22Rv1 (cell line): ENCODE measurements at regions not wholly inside any gene's neighbourhood (a gene's known extent, or its start where the extent isn't known, plus 50 kb on each side); places are given as distances from the start of the nearest gene placed in this dataset.
"Not testable (repeated sequence)": the region's sequence is repeated elsewhere in the genome, so short reads cannot be mapped to it uniquely, and the experiment has no call there.

Source experiments
- H3K27ac ChIP-seq: fragments of 450-650 bp; 2 replicates; pipeline ENCODE4 v1.5.1; 2017
- ZFX ChIP-seq: fragments of 450-650 bp; IDR thresholded peaks from 2 replicates; pipeline ENCODE4 v1.6.1; 2017; ENCODE audit warnings: antibody characterized with exemption, borderline replicate concordance
- TF ChIP-seq, protein P1 (sequence below): fragments of 450-650 bp; IDR thresholded peaks from 2 replicates; pipeline ENCODE4 v1.5.1; 2017; ENCODE audit warnings: mild to moderate bottlenecking

DNA sequence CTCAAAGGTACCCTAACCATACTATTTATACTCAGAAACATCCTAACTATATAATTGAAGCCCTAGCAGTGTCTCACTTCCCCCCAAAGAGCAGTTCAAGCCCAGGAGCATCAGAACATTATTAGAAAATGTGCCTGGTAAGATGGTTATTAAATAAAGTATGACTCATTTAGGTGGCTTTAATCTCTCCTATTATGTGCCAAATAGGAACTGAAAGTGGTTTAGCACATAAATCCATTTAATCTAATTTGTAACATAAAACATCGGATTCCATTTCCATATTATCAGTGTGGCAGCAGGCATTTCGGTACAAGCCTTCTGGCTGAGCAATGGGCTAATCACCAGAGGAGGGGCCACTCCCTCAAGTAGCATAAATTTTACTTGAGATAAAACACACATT, 395.2 kb upstream of the TMTC1 start:
- no peak overlapping the region for H3K27ac ChIP-seq
- TF ChIP-seq ZFX, result no peak
- TF ChIP-seq, protein P1, sequence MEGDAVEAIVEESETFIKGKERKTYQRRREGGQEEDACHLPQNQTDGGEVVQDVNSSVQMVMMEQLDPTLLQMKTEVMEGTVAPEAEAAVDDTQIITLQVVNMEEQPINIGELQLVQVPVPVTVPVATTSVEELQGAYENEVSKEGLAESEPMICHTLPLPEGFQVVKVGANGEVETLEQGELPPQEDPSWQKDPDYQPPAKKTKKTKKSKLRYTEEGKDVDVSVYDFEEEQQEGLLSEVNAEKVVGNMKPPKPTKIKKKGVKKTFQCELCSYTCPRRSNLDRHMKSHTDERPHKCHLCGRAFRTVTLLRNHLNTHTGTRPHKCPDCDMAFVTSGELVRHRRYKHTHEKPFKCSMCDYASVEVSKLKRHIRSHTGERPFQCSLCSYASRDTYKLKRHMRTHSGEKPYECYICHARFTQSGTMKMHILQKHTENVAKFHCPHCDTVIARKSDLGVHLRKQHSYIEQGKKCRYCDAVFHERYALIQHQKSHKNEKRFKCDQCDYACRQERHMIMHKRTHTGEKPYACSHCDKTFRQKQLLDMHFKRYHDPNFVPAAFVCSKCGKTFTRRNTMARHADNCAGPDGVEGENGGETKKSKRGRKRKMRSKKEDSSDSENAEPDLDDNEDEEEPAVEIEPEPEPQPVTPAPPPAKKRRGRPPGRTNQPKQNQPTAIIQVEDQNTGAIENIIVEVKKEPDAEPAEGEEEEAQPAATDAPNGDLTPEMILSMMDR, result no peak

DNA sequence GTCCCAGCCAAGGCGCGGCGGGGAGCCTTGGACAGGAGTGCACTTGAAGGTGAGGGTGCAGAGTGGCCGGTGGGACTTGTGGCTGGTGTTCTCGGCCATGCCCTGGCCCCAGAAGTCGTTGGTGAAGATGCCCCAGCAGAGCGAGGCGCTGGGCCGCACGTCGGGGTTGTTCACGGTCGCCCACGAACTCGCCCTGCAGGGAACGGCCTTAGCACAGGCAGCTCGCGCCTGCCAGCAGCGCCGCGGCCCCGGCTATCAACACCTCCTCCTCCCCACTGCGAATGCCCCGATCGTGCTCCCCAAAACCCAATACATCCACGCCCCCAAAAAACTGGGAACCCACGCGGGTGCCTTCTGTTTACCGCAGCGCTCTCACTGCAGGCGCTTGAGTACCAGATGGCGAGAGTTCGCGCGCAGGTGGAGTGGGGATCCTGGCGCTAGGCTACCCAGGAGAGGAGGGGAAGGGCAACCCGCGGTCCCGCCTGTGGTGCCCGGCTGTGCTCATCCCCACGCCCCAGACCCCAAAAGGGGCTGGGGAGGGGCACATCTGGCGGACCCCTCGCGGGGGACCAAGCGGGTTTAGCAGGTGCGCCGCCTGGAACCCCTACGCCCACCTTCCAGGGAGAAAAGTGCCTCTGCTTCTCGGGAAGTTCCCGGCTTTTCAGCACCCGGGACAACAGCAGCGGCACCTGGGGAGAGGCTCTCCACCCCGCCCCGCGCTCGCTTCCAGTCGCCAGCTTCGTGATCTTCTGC, 386.3 kb upstream of the TMTC1 start:
- no peak overlapping the region for H3K27ac ChIP-seq
- TF ChIP-seq, protein P1, result no peak
- TF ChIP-seq ZFX, result no peak

DNA sequence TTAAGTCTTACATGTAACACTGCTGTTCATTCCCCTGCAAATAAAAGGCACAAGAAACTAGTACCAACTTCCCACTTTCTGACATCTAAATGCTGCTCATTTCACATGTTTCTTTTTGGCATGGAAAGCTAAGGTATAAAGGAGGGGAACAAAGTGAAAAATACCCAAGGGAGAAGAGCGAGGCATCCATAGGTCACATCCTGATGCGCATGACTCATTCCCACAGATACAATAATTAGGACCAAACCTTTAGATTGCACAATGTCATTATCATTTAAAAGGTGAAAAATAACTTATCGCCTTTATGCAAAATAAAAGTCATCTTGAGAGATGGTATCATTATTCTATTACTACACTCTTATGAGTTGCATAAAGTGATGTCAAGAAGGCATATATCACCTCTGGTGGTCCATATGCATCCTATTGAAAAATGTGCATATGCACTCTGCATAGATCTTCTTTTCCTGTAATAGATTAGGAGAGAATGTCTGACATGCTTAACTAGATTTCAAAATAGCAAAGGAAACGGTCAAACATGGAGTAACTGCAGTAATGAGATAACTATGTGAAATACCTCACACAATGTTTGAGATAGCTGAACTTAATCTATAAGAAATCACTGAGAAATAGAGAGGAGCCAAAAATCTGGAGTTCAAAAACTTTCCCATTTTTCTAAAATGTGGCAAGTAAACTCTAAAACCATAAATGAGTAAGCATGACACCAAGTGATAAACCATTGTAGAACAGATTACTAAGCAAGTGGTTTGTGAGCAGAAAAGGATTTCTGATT, 382.5 kb upstream of the TMTC1 start:
- no peak overlapping the region for H3K27ac ChIP-seq
- no peak for TF ChIP-seq ZFX
- TF ChIP-seq, protein P1, result no peak

DNA sequence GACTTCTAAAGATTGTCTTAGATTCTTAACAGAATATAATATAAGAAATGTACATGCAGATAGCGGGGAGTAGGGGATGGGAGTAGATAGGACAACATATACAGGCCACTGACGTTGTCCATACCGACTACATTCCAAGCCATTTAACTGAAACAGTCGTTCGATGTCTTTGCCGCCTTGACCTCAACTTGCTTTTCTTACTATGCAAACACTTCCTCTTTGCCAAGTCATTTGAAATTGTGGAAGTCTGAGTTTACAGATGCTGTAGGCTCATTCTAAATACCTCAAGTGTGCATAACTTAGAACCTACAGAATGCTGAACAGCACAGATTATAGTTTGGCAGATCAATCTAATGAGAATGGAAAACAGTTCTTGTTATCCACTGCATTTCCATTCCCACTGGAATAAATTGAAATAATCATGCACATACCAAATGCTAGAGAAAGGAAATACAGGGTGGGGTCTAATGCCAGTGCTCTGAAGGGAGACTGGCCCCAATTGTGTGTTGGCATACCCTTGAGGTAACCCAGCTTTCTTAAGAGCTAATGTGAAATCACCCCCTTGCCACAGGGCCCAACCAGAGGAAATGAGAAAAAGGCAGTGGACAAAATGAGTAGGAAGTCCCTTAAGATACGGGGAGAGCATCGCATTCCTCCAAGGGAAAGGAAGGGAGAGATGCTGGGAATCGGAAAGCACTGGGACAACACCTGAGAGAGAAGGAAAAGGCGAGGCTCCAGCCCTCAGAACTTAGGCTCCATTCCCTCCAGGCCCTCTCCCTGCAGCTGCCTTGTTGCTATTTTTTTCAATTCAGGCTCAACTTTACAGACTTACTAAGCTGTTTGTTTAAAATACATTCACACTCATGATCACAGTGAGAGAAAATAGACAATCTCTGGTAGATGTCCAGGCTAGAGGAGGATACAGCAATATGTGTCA, 380.9 kb upstream of the TMTC1 start:
- TF ChIP-seq, protein P1, result no peak
- no peak for TF ChIP-seq ZFX
- no peak overlapping the region for H3K27ac ChIP-seq

DNA sequence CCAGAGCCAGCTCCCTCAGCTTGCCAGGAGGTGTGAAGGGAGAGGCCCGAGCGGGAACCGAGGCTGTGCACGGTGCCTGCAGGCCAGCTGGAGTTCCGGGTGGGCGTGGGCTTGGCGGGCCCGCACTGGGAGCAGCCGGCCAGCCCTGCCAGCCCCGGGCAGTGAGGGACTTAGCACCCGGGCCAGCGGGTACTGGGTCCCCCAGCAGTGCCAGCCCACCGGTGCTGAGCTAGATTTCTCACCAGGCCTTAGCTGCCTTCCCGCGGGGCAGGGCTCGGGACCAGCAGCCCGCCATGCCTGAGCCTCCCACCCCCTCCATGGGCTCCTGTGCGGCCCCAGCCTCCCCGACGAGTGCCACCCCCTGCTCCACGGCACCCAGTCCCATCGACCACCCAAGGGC, 373.1 kb upstream of the TMTC1 start:
- not testable (repeated sequence) for H3K27ac ChIP-seq

DNA sequence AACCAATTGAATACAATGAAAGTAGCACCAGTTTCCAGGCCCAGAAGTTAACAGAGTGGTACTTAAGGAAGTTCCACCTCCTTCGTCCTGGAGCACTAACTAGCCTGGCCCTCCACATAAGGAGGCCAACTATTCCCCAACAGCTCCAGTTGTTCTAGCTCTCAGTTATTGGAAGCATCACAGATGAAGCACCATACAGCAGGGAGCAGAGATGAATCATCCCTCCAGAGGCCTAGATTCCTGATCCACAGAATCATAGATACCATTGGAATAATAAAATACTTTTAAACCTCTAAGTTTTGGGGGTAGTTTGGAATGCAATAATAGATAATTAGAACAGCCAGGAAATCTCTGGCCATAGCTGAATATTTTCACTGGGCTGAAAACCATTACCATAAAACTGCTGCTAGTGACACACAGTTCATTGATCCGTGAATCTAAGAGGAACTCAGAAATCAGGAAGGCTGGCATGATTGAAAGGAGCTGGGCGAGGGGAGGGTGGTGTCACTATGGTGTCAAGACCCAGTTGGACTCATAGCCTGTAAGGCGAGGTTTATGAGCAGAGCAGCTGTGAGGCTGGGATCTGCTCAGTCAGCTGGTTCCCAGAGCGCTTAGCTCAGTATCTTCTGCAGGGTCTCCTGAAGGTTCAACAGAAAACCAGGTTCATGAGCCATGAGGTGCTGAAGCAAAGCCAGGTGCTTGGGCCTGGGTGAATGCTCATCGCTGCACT, 371.4 kb upstream of the TMTC1 start:
- H3K27ac ChIP-seq, result no peak overlapping the region
- TF ChIP-seq ZFX, result no peak
- TF ChIP-seq, protein P1, result no peak

DNA sequence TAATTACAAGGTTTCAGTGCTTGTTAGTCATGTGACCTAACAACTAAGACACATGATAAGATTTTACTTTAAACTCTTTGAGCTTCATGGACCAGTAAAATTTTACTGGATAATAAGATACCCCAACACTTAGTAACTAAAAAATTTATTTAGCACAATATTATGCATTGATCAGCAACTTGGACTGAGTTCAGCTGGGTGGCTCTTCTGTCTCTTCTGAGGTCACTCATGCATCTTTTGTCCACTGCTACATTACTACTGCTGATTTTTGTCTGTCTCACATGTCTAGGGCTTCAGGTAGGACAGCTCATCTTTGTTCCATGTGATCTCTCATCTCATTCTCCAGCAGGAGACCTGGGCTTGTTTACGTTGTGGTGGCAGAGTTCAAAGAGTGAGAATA, 370.2 kb upstream of the TMTC1 start:
- TF ChIP-seq, protein P1, result no peak
- TF ChIP-seq ZFX, result no peak
- no peak overlapping the region for H3K27ac ChIP-seq
